ENCODE measurements at regions not wholly inside any gene's neighbourhood (a gene's known extent, or its start where the extent isn't known, plus 50 kb on each side); places are given as distances from the start of the nearest gene placed in this dataset.

DNA sequence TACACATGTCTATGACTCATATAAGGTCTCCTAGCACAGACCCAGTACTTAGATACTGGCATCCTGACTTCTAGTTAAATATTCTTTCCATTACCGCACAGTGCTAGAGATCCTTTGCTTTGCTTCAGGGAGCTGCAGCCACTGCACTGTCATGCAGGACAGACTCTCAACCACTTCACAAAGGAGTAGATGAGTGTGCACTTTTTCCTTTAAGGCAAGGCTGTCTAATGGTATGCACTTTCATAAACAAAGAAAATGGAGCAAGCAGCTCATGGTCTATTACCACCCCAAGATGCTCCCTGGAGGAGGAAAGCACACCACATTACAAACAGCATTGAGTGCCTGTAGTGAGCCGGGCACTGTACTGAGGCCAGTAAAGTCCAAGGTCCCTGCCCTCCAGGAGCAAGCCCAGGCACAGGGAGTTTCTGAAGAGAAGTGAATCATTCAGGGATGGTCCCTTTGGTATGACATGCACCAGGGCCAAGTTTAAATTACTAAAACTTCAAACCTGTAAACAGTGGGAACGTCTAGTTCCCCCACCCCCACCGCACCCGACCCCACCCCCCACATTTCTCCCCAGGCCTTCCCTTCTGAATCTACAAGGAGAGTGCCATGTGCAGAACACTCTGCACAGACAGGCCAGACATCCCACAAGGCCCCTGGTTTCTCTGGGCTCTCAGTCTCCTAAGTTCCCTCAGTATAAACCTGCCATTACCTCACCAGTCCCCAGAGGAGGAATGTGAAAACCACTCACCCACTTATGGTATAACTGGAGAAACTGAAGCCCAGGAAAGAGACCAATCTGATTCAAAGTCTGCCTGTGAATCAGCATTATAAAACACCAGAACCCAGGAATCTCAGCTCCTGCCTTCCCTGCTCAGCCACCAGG, 107.8 kb upstream of the BCL6 start:
- TF ChIP-seq, protein P1, sequence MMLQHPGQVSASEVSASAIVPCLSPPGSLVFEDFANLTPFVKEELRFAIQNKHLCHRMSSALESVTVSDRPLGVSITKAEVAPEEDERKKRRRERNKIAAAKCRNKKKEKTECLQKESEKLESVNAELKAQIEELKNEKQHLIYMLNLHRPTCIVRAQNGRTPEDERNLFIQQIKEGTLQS (IDR thresholded peaks at IDR 0.05; ENCODE audit: borderline replicate concordance, extremely low read depth, low read depth, low read length), result no peak
- TF ChIP-seq, protein P2, sequence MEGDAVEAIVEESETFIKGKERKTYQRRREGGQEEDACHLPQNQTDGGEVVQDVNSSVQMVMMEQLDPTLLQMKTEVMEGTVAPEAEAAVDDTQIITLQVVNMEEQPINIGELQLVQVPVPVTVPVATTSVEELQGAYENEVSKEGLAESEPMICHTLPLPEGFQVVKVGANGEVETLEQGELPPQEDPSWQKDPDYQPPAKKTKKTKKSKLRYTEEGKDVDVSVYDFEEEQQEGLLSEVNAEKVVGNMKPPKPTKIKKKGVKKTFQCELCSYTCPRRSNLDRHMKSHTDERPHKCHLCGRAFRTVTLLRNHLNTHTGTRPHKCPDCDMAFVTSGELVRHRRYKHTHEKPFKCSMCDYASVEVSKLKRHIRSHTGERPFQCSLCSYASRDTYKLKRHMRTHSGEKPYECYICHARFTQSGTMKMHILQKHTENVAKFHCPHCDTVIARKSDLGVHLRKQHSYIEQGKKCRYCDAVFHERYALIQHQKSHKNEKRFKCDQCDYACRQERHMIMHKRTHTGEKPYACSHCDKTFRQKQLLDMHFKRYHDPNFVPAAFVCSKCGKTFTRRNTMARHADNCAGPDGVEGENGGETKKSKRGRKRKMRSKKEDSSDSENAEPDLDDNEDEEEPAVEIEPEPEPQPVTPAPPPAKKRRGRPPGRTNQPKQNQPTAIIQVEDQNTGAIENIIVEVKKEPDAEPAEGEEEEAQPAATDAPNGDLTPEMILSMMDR (IDR thresholded peaks at IDR 0.05 in 2 of 3, conservative IDR thresholded peaks at IDR 0.05 in 1 of 3; ENCODE audit: control insufficient read depth in 2 of 3, extremely low read depth in 1 of 3, insufficient read depth in 1 of 3, low read depth in 3 of 3, low read length in 3 of 3), result no peak
- TF ChIP-seq NR2C2 (IDR thresholded peaks at IDR 0.05; ENCODE audit: borderline replicate concordance, control insufficient read depth, insufficient read length, low read depth), result no peak
- no peak for TF ChIP-seq SPI1 (IDR thresholded peaks at IDR 0.05; ENCODE audit: borderline replicate concordance, insufficient read depth, low read depth, low read length)
- no peak for TF ChIP-seq RBBP5 (conservative IDR thresholded peaks at IDR 0.05)
- TF ChIP-seq, protein P3, sequence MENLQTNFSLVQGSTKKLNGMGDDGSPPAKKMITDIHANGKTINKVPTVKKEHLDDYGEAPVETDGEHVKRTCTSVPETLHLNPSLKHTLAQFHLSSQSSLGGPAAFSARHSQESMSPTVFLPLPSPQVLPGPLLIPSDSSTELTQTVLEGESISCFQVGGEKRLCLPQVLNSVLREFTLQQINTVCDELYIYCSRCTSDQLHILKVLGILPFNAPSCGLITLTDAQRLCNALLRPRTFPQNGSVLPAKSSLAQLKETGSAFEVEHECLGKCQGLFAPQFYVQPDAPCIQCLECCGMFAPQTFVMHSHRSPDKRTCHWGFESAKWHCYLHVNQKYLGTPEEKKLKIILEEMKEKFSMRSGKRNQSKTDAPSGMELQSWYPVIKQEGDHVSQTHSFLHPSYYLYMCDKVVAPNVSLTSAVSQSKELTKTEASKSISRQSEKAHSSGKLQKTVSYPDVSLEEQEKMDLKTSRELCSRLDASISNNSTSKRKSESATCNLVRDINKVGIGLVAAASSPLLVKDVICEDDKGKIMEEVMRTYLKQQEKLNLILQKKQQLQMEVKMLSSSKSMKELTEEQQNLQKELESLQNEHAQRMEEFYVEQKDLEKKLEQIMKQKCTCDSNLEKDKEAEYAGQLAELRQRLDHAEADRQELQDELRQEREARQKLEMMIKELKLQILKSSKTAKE (IDR thresholded peaks at IDR 0.05; ENCODE audit: low read depth, poor library complexity, severe bottlenecking), result no peak
